ENCODE measurements at regions not wholly inside any gene's neighbourhood (a gene's known extent, or its start where the extent isn't known, plus 50 kb on each side); places are given as distances from the start of the nearest gene placed in this dataset.
"Not testable (repeated sequence)": the region's sequence is repeated elsewhere in the genome, so short reads cannot be mapped to it uniquely, and the experiment has no call there.

- DNase-seq, result no peak
These were observed 1288.6 kb upstream of the CNTN5 start for GRCh38 chr11:97732011-97732632.

GRCh38 chr11:97738751-97739150 is 1282.0 kb upstream of the CNTN5 start:
- no peak for DNase-seq

GRCh38 chr11:97739932-97740800 is 1280.6 kb upstream of the CNTN5 start:
- DNase-seq, result no peak

- DNase-seq, result no peak
These were observed 1280.0 kb upstream of the CNTN5 start for GRCh38 chr11:97740801-97741151.

GRCh38 chr11:97742717-97743116 is 1278.0 kb upstream of the CNTN5 start:
- DNase-seq, result no peak

- DNase-seq, result no peak
These were observed 1277.5 kb upstream of the CNTN5 start for GRCh38 chr11:97743205-97743742.

- DNase-seq, result no peak
These were observed 1275.2 kb upstream of the CNTN5 start for GRCh38 chr11:97745515-97746050.

- DNase-seq, result no peak
These were observed 1273.9 kb upstream of the CNTN5 start for GRCh38 chr11:97746818-97747217.

- DNase-seq, result no peak
These were observed 1269.3 kb upstream of the CNTN5 start for GRCh38 chr11:97751405-97751804.

GRCh38 chr11:97751952-97752351 is 1268.8 kb upstream of the CNTN5 start:
- DNase-seq, result no peak

- no peak for DNase-seq
These were observed 1265.8 kb upstream of the CNTN5 start for GRCh38 chr11:97754976-97755375.

GRCh38 chr11:97756571-97757335 is 1264.0 kb upstream of the CNTN5 start:
- DNase-seq, result no peak

- no peak for DNase-seq
These were observed 1259.6 kb upstream of the CNTN5 start for GRCh38 chr11:97761175-97761574.

- DNase-seq, result no peak
These were observed 1256.6 kb upstream of the CNTN5 start for GRCh38 chr11:97764193-97764592.

- DNase-seq, result no peak
These were observed 1256.1 kb upstream of the CNTN5 start for GRCh38 chr11:97764605-97765004.

GRCh38 chr11:97770570-97770969 is 1250.2 kb upstream of the CNTN5 start:
- DNase-seq, result no peak

GRCh38 chr11:97772705-97773104 is 1248.0 kb upstream of the CNTN5 start:
- no peak for DNase-seq

GRCh38 chr11:97784388-97784787 is 1236.4 kb upstream of the CNTN5 start:
- not testable (repeated sequence) for DNase-seq

- DNase-seq, result no peak
These were observed 1233.8 kb upstream of the CNTN5 start for GRCh38 chr11:97786961-97787360.

GRCh38 chr11:97794876-97795275 is 1225.9 kb upstream of the CNTN5 start:
- DNase-seq, result no peak

- no peak for DNase-seq
These were observed 1219.9 kb upstream of the CNTN5 start for GRCh38 chr11:97800891-97801290.

GRCh38 chr11:97814325-97814959 is 1206.3 kb upstream of the CNTN5 start:
- DNase-seq, result no peak

GRCh38 chr11:97815667-97816066 is 1205.1 kb upstream of the CNTN5 start:
- DNase-seq, result no peak
